AG09319 (cell line): ENCODE measurements at regions not wholly inside any gene's neighbourhood (a gene's known extent, or its start where the extent isn't known, plus 50 kb on each side); places are given as distances from the start of the nearest gene placed in this dataset.

Source experiments
- DNase-seq: peaks from one replicate; pipeline ENCODE4 v3.0.0-alpha.2; 2010; ENCODE audit warnings: low read depth; ENCODE audit errors: extremely low read depth
- TF ChIP-seq, protein P1 (sequence below): IDR thresholded peaks from 2 replicates; pipeline ENCODE4 v1.5.1; 2011; ENCODE audit warnings: low read depth, mild to moderate bottlenecking, inconsistent platforms, low read length, moderate library complexity

DNA sequence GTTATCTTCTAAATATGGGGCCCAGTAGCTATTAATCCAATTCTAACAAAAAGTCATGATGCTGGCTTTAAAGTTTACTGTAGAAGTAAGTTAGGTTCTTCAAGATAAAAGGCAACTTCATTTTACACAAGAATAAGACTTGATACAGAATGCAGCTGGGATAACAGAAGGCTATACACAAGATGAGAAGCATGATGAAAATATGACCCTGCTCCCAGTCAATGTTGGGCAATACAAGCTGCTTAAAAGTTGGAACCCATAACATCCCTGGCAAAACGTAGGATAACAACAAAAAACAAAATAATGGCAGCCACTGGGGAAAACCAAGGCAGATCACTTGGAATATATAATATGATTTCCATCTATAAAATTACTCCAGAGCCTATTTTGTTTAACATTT, 87.6 kb upstream of the RSPO3 start:
- TF ChIP-seq, protein P1, sequence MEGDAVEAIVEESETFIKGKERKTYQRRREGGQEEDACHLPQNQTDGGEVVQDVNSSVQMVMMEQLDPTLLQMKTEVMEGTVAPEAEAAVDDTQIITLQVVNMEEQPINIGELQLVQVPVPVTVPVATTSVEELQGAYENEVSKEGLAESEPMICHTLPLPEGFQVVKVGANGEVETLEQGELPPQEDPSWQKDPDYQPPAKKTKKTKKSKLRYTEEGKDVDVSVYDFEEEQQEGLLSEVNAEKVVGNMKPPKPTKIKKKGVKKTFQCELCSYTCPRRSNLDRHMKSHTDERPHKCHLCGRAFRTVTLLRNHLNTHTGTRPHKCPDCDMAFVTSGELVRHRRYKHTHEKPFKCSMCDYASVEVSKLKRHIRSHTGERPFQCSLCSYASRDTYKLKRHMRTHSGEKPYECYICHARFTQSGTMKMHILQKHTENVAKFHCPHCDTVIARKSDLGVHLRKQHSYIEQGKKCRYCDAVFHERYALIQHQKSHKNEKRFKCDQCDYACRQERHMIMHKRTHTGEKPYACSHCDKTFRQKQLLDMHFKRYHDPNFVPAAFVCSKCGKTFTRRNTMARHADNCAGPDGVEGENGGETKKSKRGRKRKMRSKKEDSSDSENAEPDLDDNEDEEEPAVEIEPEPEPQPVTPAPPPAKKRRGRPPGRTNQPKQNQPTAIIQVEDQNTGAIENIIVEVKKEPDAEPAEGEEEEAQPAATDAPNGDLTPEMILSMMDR = no peak
- no peak for DNase-seq

DNA sequence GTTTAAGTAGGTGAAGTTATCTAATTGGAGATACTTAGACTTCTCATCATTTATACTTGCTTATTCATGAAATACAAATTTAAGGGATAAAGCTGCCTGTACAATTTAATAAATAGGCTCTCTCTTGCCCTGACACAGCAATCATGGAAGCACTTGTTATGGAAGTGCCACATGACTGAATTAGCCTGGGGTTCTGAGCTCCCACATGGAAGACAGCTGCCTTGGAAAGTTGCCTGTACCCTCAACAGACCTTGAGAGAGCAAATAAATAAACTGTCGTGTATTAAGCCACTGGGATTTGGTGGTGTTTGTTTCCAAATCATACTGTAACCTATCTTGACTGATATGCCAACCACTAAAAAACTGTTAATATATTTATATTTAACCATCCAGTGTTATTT, 87.0 kb upstream of the RSPO3 start:
- TF ChIP-seq, protein P1 = no peak
- no peak for DNase-seq

DNA sequence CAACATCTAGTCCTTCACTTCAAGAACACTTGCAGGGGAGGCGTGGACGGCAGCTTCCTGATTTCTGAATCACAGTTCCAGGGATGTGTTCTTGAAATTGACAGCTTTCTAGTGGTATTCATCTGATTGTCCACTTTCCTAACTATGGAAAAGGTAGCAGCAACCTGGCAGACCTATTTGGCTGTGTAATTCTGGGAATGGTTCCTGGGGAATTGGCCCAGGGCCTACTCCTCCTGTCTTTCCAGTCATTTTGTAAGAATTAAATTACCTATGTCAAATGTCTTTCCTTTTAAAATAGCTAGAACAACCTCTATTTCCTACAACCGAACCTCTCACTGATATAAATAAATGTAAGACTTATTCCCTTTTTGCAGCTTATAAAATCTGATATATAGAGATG, 85.5 kb upstream of the RSPO3 start:
- no peak for DNase-seq
- TF ChIP-seq, protein P1 = no peak

DNA sequence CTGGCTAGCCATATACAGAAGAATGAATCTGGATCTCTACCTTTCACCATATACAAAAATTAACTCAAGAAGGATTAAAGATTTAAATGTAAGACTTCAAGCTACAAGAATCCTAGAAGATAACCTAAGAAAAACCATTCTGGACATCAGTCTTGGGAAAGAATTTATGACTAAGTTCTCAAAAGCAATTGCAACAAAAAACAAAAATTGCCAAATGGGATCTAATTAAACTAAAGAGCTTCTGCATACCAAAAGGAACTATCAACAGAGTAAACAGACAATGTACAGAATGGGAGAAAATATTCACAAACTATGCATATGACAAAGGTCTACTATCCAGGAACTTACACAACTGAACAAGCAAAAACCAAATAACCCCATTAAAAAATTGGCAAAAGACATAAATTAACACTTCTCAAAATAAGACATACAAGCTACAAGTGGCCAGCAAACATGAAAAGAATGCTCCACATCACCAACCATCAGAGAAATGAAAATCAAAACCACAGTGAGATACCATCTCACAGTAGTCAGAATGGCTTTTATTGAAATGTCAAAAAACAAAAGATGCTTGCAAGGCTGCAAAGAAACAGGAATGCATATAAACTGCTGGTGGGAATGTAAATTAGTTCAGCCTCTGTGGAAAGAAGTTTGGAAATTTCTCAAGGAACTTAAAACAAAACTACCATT, 66.8 kb upstream of the RSPO3 start:
- no peak for DNase-seq
- TF ChIP-seq, protein P1 = no peak

DNA sequence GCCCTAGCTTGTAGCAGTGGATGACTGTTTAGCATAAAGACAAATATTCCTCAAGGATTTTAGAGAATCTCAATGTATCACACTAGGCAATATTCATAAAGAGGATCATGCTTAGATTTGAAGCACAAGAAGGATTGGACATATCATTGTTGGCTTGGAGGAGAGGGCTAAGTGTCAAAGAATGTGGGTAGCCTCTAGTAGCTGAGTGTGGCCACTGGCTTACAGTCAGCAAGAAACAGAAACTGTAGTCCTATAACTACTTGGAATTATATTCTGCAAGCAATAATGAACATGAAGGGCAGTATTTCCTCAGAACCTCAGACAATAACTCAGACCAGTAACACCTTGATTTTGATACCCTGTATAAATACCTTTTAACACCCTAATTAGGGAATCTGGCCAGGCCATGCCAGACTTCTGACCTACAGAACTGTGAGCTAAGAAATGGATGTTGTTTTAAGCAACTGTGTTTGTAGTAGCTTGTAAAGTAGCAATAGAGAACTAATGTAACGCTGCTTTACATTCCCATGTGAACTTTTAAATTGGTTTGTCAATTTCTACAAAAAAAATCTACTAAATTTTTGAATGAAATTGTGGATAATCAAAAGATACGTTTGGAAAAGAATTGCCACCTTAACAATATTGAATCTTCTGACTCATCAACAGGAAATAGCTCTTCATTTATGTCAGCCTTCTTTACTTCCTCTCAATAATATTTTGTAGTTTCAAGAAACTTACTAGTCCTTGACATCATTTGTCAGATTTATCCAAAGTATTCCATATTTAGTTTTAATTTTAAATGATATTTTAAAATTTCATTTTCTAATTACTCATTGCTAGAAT, 65.2 kb upstream of the RSPO3 start:
- DNase-seq = no peak
- TF ChIP-seq, protein P1 = no peak

DNA sequence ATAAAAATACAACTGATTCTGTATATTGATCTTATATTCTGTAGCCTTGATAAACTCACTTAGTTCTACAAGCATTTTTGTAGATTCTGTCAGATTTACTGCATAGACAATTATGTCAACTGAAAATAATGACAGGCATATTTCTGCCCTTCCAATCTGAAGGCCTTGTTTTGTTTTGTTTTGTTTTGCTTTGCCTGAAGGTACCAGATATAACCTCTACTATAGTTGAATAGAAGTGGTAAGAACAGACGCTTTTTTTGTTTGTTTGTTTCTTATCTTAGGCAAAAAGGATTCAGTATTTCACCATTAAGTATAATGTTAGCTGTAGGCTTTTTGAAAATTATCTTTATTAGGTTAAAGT, 64.6 kb upstream of the RSPO3 start:
- no peak for DNase-seq
- TF ChIP-seq, protein P1 = no peak

DNA sequence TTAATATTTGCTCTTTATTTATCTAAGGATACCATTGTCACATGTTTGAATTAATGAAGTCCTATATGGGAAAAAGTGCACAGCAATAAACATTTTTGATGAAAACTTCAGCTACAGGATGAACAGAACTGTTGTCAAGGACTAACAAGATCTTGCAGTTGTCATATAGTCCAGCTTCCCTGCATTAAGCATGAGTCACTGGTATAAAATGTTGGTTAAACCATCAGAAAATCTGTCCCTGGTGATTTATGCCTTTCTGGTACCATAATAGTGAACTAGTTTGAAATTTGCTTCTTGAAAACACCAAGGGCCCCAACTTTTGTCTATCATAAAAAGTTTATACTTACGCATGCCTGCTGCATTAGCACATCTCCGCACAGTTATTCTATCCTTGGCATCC, 60.4 kb upstream of the RSPO3 start:
- no peak for DNase-seq

More for the DNA sequence above, 60.4 kb upstream of the RSPO3 start:
- TF ChIP-seq, protein P1 = no peak
